ENCODE measurements at regions not wholly inside any gene's neighbourhood (a gene's known extent, or its start where the extent isn't known, plus 50 kb on each side); places are given as distances from the start of the nearest gene placed in this dataset.

GRCh38 chr9:27924502-27924901 is 351.2 kb upstream of the C9orf72 start:
- no peak for DNase-seq

- DNase-seq = no peak
Measured at GRCh38 chr9:27925815-27926214, 352.5 kb upstream of the C9orf72 start.

- DNase-seq = no peak
Measured at GRCh38 chr9:27929841-27930240, 356.6 kb upstream of the C9orf72 start.

- DNase-seq = no peak
Measured at GRCh38 chr9:27933210-27934025, 360.1 kb upstream of the C9orf72 start.

GRCh38 chr9:27934471-27934870 is 361.2 kb upstream of the C9orf72 start:
- no peak for DNase-seq

- no peak for DNase-seq
Measured at GRCh38 chr9:27939186-27939585, 365.9 kb upstream of the C9orf72 start.

GRCh38 chr9:27940535-27940934 is 367.3 kb upstream of the C9orf72 start:
- DNase-seq = no peak

GRCh38 chr9:27943501-27943900 is 370.2 kb upstream of the C9orf72 start:
- no peak for DNase-seq

- DNase-seq = no peak
Measured at GRCh38 chr9:27945386-27945785, 372.1 kb upstream of the C9orf72 start.

- DNase-seq = no peak
Measured at GRCh38 chr9:27950382-27950781, 377.1 kb upstream of the C9orf72 start.

GRCh38 chr9:27954858-27955257 is 381.6 kb upstream of the C9orf72 start:
- DNase-seq = no peak

GRCh38 chr9:27963836-27964235 is 390.6 kb upstream of the C9orf72 start:
- peak; percentile 50 for DNase-seq

GRCh38 chr9:27967210-27967609 is 393.9 kb upstream of the C9orf72 start:
- DNase-seq = no peak

GRCh38 chr9:27977931-27978330 is 404.6 kb upstream of the C9orf72 start:
- DNase-seq = no peak

GRCh38 chr9:27985714-27986113 is 412.4 kb upstream of the C9orf72 start:
- no peak for DNase-seq

- no peak for DNase-seq
Measured at GRCh38 chr9:27990524-27990923, 417.2 kb upstream of the C9orf72 start.

GRCh38 chr9:27991221-27991620 is 417.9 kb upstream of the C9orf72 start:
- no peak for DNase-seq

- DNase-seq = no peak
Measured at GRCh38 chr9:28001096-28001495, 427.8 kb upstream of the C9orf72 start.

GRCh38 chr9:28004900-28005299 is 431.6 kb upstream of the C9orf72 start:
- DNase-seq = no peak

- no peak for DNase-seq
Measured at GRCh38 chr9:28005779-28006178, 432.5 kb upstream of the C9orf72 start.

- DNase-seq = no peak
Measured at GRCh38 chr9:28007097-28007817, 434.0 kb upstream of the C9orf72 start.

- no peak for DNase-seq
Measured at GRCh38 chr9:28014212-28014611, 440.9 kb upstream of the C9orf72 start.

GRCh38 chr9:28024676-28025075 is 451.4 kb upstream of the C9orf72 start:
- DNase-seq = no peak

- no peak for DNase-seq
Measured at GRCh38 chr9:28025186-28025585, 451.9 kb upstream of the C9orf72 start.
